Stimulated activated CD4-positive, alpha-beta T cell treated with anti-CD3 and anti-CD28 coated beads, Interleukin-2, amount 100 ng/mL, for 48 hours (primary cell): ENCODE measurements at regions not wholly inside any gene's neighbourhood (a gene's known extent, or its start where the extent isn't known, plus 50 kb on each side); places are given as distances from the start of the nearest gene placed in this dataset.
A peak's percentile ranks its signal among the peaks of the same experiment; 100 is the strongest.

ENCODE experiments used
- DNase-seq, 2 donors: peaks; one replicate each; pipeline ENCODE4 v3.0.0-alpha.2; 2020

DNA sequence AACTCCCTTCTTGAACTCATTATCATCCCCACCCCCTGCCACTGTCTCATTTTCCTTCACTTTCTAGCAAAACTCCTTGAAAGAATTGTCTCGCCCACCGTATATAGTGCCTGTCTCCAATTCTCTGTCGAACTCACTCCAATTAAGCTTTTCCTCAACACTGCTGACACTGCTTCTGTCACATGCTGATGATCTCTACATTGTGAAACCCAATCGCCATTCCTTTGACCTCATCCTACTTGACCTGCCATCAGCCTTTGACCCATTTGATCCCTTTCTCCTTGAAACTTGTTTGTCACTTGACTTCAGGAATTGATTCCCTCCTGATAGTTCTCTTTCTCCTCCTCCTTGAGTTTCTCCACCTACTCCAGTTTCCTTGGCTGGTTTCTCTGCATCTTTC lies 54.8 kb downstream of the CCDC71L start:
- no peak for DNase-seq

DNA sequence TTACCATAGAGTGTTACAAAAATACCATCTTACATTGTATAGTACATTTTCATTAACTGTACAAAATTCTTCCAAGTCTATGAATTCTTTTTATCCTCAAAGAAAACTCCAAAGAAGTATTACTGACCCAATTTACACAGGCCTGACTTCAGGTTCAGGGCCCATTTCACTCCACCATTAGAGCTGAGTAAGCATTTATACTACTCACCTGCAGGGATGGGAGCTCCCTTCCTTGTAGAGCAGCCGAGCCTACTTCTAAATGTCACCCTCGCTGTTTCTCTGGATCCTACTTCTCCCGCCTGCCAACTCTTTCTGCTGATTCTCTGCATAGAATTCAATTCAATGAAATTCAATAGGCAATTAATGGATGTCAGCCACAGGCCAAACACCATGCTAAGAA lies 56.0 kb downstream of the CCDC71L start:
- no peak for DNase-seq

DNA sequence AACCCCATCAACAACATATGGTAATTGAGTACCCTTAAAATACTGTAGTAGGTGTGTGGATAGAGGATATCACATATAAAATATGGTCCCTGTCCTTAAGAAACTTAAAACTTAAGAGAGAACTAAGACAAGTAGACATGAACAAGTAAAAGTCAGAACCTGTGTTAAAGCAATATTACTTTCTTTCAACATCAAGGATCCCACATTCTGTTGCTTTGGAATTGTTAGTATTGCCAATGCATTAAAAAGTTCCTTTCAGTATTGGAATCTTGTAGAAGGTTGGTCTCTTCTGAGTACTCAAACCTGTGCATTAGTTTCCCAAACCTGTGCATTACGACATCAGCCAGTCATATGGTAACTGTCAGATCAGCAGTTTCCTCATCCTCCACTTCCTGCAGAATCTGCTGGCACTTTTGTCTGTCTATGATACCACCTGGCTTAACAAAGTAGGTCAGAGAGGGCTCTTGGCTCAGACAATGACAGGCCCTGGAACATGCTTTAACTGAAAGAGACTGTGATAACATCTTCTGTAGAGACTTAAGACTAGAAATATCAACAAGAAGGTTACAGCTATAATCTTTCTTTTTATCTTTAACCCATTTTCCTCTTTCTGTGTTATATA lies 56.5 kb downstream of the CCDC71L start:
- no peak for DNase-seq

DNA sequence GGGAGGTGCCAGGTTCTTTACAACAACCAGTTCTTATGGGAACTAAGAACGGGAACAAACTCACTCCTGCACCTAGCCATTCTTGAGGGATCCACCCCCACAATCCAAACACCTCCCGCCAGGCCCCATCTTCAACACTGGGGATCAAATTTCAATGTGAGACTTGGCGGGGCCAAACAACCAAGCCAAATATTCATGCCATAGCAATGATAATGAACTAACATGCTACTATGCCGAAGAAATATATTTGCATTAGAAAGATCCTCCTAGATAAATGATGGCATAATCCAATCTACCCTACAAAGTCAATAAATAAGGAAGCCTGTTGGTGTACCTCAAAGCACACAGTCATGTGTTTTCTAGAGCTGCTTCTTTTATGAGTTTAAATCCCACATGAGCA lies 57.6 kb downstream of the CCDC71L start:
- DNase-seq: no peak

DNA sequence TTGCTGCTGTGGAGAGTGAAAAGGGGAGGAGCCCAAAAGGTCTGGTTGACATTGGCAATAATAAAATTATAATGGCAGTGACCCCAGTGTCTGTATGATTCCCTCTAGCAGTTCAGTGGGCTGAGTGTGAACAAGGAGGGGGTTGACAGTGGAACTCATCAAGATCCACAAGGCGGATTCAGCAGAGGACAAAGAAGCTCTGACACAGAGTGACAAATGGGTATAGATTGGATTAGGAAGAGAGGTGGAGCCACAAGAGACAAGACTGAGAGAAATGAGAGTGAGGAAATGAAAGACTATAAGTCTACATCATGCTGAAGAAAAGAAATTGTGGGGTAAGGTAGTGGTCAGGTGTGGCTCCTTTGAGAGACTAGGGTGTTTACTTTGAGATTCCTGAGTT lies 58.9 kb downstream of the CCDC71L start:
- DNase-seq: no peak

DNA sequence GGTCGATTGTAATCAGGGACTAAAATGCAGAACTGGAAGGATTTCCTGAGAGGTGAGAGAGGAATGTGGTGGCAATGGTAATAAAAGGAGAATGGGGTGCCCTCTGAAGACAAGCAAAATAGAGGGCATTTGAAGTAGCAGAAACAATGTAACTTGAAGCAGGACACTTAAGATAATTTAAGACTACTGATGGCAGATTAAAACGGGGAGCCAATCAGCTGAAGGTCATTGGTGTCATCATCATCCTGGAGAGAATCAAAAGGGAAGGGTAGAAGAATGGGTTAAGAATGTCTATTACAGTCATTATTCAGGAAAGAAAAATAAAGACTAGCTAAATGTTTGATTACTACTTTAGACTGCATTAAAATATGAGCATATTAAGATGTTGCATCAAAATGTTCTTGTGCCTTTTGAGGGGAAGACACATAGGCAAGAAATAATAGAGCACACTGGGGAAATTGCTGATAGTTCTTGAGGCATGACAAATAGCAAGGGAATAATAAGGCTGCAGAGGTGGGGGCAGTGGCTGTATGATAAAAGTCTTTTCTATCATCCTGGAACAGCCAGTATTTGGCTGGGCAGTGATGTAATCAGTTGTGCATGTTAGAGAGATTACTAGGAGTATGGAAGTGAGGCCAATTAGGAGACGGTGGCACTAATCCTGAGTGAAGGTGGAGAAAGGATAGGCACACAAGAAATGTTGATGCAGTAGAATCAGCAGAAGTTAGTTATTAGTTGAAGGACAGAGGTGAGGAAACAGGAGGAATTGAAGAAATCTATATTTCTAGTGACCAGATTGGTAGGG lies 60.2 kb downstream of the CCDC71L start:
- DNase-seq: no peak

DNA sequence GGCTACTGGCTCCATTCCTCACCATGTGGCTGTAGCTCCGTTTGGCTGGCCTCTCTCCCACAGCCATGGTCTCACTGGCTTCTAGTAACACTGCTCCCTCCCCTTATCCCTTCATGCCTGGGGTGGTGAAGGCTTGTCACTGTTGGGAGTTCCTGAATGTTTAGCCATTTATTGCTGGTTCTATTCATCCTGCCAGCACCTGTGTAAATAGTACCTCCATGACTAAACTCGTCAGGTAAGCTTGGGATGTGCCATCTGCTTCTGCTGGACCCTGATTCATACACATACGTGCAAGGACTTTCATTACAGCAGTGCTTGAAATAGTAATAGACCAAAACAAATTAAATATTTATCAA lies 61.6 kb downstream of the CCDC71L start:
- DNase-seq: no peak

DNA sequence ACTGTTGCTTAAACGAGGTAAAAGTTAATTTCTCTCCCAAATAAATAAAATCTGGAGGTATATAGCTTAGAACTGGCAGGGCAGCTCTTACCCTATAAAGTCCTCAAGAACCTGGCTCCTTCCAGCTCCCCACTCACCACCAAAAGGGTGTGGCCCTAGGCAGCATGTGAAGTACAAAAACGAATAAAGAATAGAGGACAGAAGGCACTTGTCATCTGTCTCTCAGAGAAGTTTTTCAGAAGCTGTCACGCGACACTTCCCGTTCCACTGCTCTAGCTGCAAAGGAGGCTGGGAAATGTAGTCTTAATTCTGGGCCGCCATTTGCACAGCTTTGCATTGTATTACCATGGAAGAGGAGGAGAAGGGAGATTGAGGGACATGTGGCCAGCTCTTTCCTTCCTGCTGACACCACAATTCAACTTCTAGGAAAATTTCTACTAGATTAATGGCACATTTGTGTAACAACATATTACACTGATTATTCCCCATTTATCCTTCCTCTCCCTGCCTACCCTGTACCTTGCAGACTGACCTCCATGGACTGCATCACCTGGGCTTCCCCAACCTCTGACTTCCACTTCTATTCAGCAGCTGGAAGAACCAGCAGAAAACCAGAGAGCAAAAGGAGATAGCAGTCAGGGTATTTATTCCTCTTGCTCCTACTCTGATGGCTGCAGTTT lies 62.2 kb downstream of the CCDC71L start:
- peak; percentile 44 to 47 for DNase-seq

DNA sequence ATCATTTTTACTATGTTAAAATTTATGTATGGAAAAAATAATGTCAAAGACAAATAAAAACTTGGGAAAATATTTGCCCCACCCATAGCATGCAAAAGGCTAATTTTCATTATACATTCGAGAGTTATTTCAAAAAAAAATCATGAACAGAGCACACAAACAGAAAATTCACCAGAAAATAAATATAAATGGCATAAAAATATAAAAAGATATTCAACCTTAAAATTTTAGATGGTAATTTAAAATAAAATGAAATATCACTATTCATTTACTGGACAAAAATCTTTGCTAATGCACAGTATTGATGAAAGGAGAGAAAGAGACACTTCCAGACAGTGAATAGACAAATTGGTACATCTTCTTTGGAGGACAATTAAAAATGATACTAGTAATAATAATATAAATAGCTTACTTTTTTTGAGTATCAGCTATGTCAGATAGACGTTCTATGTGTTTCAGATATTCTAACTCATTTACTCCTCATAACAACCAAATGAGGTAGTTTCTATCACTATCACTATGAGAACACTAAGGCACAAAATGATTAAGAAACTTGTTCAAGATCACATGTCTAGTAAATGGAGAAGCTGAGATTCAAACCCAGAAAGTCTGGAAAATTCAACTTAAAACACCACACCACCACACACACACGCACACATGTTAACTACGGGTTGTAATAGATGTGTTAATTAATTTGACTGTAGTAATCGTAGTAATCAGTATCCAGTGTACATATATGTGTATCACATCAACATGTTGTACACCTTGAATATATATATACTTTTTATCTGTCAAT lies 63.0 kb downstream of the CCDC71L start:
- no peak for DNase-seq

DNA sequence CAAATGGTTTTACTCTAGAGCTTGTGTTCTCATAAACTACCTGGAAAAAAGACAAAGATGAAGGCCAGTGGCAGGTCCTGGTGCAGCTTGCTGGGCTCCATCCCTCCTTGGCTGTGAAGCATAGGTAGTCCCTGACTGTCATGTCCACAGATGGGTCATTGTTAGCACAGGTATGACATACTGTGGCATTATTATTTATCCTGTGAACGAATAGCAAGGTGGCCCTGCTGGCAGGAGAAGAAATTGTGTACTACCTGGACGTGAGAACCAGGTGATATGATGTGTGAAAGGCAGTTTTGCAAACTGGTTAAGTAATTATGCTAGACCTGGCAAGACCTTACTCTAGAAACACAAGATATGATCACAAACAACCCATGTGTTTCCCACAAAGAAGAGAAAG lies 63.9 kb downstream of the CCDC71L start:
- DNase-seq: no peak

DNA sequence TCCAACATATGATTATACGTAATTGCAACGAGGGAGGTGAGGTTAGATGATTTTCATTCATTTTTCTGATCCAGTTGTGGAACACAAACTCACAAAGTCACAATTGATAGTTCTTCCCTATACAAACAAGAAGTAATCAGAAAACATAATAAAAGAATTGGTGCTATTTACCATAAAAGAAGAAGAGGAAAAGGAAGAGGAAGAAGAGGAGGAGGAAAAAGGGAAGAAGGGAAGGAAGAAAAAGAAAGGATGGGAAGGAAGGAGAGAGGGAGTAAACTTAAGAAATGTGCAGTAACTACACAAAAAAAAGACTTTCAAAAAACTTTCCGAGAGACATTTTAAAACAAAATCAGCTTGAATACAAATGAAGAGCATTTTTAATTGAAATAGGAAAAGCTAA lies 65.0 kb downstream of the CCDC71L start:
- DNase-seq: no peak

DNA sequence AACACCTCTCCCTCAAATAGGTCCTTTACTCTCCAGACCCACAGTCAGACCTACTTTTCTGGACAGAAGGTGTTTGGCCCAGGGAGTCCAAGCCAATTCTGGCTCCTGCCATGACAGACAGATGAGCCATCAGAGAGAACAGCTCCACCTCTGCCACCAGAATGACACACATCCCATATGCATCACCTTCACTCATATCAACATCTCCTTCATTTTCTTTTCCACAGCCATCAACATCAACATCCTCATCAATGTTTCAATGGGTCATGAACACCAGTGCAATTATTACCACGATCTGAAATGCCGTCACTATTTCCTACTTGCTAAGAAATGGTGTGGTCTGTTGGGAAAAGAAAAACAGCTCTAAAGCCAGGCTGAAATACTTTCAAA lies 67.9 kb downstream of the CCDC71L start:
- DNase-seq: no peak

DNA sequence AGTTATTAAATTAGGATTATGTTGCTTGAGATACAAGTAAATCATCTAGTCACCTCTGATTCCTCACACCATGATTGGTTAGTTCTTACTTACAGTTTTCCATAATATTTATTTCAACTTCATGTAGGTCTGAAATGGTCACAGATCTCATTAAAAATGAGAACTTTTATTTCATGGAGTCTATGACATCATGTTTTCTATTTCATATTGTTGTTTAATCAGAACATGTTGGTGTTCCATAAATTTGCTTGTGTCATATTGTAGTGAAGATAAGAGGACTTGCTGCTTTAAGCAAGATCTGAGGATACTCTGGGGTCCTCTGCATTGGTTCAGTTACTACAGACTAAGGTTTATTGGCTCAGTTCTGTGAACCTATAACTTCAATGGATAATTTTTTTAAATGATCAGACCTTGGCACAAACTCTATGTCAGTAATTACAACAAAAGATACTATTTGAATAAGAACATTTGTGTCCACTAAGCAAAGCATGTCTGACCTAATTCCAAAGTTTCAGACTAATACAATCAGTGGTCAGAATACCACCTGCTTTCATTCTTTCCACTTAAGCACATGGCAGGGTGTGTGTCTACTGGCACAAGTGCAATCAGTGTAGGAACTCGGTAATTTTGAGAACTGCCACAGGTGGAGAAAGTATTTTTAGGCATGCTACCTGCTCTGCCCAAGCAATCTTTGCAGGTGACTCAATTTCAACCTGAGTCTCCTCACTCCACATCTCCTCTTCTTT lies 68.5 kb downstream of the CCDC71L start:
- DNase-seq: no peak

DNA sequence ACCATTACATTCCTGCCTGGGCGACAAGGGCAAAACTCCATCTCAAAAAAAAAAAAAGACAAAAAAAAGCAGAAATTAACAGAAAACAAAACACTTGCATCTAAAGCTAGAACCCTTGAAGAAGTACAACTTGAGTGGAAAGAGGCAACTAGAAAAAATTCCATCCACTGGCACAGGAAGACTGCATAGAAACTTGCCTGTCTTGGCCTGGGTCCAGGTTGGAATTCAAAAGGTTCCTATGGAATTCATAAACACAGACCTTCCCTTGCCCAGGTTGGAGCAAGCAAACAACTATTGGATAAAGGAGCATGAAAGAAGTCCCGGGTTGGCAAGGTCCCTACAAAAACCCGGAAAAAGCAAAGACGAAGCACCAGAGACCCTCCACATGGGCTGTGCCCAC lies 69.8 kb downstream of the CCDC71L start:
- DNase-seq: no peak

DNA sequence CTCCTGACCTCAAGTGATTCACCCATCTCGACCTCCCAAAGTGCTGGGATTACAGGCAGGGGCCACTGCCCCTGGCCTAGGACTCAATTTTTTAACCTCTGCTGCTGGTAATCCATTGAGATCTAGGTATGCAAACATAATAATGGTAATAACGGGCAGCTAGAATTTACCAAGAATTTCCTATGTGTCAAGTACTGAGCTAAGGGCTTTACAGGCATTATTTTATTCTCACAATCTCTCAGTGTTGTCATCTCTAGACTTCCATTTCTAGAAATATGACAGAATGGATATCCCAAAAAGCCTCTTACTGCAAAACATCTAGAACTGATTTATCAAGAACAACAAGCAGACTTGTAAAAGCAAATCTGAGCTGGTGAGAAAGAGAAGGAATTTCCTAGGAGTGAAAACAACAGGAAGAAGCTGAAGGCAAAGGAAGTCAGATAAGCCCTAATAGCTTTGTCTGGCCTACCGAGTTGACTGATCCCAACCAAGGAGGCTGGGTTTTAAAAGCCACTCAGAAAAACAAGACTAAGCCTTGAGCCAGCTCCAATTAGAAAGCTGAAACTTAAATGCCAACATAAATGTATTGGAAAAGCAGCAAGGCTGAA lies 70.6 kb downstream of the CCDC71L start:
- no peak for DNase-seq

DNA sequence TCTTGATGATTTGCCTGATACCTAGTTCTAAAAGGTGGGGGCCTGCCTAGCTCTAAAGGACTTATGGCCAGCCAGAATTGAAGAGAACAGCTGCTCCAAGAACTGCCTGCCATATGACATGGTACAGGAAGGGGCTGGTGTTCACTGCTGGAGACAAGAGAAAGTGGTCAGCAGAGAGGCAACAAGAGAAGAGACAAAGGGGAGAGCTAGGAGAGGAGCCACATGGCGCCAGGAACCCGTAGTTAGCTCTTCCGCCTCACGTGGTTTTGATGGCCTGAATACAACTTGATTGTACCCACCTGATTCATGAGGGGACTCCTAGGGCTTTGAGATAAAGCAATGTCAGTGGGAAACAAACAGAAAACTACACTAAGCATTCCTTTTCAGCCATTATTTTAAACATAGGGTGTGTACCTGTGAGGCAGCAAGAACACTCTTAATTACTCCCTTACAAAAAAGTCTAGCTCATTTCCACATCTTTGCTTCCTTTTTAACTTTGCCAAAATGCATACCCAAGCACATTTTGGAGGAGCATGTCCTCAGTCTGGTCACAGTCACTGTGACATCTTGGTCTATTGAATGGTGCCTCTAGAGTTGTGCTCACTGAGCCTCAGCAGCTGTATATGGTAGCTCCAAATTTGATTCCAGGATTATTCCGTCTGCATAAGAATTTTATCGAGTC lies 71.6 kb downstream of the CCDC71L start:
- DNase-seq: no peak

DNA sequence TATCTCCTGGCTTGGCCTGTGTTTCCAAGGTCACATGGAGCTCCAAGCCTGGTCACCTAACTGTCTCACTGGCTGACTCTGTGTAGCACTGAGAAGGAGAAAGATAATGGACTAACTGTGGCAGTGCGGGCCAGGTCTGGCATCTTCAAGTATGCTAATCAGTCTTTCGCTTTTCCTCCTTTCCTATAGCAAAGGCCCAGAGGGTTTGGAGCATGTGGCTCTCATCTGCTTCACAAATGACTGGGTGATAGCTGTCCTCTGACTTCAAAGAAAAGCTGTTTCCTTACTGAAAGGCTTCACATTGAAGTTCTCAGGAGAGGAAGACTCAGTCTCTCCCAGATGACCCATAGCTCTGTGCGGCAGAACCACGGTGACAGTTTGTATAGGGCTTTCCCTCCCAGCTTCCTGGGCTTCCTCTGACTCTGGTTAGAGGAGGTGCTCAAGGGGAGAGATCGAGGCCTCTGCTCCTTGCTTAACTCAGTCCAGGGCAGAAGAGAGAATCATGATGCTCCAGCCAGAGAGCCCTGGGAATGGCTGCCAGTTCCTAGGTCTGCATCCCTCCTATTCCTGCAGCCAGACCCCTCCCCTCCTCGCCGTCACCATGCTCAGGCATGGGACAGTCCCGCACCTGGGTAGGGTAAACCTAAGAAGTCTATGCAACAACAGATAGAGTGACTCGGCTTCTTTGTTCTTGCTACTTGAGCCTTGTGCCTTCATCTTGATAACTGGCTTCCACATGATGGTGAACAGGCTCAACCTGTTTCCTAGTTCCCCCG lies 72.3 kb downstream of the CCDC71L start:
- DNase-seq: no peak

DNA sequence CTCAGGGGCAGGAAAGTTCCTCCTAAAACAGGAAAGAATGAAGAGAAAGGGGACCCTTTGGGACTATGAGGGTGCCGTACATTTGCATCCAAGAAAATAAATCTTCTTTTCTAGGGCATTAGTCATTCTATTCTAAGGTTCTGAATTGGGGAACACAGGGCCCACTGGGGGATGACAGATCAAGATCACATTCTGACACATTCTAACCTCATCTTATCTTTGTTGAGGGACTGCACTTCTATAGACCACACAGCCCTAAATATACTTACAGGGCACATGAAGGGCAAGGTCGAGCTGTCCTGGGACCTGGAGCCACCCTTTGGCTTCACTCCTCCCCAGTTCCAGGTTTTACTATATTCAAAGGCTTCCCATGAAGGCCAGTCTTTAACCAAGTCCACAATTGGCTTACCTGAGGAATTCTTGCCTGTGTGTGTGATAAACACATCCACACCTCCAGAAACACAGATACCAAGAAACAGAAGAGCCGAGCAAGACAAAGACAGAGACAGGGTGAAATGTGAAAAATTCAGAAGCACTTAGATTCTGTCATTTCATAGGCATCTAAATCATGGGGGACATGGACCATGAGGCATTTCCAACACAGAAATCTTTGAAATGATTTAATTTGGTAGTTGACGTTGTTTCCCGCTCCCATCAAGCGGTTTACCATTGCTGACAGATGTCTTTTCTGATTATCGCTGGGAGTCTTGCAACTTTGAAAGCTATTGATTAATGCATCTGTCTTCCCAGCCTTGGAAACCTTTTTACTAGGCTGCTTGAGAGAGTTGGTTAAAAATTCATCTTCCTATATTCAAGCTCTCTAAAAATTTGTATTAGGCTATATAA lies 75.8 kb downstream of the CCDC71L start:
- DNase-seq: no peak

DNA sequence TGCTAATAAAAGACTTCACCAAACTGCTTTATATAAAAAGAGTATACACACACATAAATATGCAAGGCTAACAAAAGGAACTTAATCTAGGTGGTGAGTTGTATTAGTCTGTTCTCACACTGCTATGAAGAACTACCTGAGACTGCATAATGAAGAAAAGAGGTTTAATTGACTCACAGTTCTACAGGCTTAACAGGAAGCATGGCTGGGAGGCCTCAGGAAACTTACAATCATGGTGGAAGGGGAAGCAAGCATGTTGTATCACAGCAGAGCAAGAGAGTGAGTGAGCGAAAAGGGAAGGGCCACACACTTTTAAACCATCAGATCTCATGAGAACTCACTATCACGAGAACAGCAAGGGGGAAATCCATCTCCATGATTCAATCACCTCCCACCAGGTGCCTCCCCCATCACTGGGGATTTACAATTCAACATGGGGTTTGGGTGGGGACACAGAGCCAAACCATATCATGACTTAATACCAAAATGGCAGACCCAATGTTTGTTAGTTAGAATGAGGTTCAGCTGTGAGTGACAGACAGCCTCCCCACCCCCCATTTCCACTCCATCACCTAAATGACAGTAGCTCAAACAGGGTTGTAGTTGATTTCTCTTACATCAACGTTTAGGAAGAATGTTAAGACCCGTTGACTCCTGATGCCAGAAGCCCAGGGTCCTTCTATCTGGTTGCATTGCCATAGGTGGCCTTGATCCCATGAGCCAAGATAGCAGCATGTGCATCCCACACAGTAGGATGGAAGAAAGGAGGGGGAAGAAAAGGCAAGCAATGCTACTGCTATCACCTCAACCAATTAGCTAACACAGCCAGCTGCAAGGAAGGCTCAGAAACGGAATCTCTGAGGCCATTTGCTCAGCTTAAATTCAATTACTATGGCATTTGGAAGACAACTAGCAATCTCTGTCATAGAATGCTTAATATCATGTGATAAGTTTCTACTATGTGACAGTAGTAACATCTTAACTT lies 77.0 kb downstream of the CCDC71L start:
- DNase-seq: no peak
